Fibroblast of the aortic adventitia (primary cell): ENCODE measurements at regions not wholly inside any gene's neighbourhood (a gene's known extent, or its start where the extent isn't known, plus 50 kb on each side); places are given as distances from the start of the nearest gene placed in this dataset.

Experiments used
- DNase-seq: peaks from one replicate; pipeline ENCODE4 v3.0.0-alpha.2; 2010; ENCODE audit warnings: low read depth
- H3K4me3 ChIP-seq: 2 replicates; pipeline ENCODE4 v1.5.1; 2011; ENCODE audit warnings: low read depth, mild to moderate bottlenecking, control low read depth, low read length, moderate library complexity
- TF ChIP-seq, protein P1 (sequence below): IDR thresholded peaks from 2 replicates; pipeline ENCODE4 v1.5.1; 2011; ENCODE audit warnings: mild to moderate bottlenecking, low read length, control low read depth, inconsistent platforms; ENCODE audit not compliant: insufficient read depth

DNA sequence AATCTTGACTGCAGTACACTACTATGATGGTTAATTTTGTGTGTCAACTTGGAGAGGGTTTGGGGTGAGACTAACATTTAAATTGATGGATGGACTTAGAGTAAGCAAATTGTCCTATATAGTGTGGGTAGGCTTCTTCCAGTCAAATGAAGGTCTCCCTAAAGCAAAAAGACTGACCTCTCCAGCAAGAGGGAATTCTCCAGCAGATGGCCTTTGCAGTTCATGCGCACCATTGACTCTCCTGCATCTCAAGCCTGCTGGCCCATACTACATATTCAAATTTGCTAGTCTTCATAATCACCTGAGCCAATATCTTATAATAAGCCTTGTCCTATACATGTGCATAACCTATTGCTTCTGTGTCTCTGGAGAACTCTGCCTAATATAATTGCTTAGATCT, 260.2 kb downstream of the RERGL start:
- DNase-seq, result no peak
- no peak overlapping the region for H3K4me3 ChIP-seq
- TF ChIP-seq, protein P1, sequence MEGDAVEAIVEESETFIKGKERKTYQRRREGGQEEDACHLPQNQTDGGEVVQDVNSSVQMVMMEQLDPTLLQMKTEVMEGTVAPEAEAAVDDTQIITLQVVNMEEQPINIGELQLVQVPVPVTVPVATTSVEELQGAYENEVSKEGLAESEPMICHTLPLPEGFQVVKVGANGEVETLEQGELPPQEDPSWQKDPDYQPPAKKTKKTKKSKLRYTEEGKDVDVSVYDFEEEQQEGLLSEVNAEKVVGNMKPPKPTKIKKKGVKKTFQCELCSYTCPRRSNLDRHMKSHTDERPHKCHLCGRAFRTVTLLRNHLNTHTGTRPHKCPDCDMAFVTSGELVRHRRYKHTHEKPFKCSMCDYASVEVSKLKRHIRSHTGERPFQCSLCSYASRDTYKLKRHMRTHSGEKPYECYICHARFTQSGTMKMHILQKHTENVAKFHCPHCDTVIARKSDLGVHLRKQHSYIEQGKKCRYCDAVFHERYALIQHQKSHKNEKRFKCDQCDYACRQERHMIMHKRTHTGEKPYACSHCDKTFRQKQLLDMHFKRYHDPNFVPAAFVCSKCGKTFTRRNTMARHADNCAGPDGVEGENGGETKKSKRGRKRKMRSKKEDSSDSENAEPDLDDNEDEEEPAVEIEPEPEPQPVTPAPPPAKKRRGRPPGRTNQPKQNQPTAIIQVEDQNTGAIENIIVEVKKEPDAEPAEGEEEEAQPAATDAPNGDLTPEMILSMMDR, result no peak

DNA sequence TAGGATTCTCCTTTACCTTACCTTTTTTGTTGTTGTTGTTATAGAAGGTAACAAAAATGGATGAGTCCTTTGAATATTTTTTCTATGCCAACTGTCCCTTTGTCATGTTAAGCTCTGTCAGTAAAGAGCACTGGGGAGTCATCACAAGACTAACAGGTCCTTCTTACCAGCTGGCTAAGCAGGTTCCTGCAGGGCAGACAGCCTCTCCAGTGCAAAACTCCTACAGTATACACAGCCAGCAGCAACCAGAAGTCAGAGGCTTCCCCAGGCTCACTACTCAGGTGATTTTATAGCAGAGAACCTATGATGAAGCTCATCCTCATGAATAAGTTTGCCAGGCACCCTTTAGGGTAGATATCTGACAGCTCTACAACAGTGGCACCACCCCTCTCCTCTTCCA, 271.1 kb downstream of the RERGL start:
- TF ChIP-seq, protein P1, result no peak
- H3K4me3 ChIP-seq, result no peak overlapping the region
- no peak for DNase-seq

DNA sequence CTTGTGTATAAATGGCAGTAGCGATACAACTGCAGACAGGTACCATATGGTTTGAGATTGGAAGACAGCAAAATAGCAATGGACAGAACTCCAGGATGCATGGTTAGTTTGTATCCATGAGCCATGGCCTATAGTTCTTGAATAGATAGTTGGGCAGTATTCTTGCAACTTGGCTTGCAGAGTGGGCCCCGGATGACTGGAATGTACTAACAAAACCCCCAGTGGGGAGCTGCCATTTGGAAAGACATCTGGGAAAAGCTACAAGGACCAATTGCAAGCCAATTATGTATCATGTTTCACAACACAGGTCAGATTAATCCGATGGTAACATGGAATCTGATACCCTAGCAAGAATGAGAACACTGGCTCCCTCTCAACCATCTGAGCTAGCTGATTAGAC, 279.6 kb downstream of the RERGL start:
- TF ChIP-seq, protein P1, result no peak
- no peak overlapping the region for H3K4me3 ChIP-seq
- DNase-seq, result no peak

DNA sequence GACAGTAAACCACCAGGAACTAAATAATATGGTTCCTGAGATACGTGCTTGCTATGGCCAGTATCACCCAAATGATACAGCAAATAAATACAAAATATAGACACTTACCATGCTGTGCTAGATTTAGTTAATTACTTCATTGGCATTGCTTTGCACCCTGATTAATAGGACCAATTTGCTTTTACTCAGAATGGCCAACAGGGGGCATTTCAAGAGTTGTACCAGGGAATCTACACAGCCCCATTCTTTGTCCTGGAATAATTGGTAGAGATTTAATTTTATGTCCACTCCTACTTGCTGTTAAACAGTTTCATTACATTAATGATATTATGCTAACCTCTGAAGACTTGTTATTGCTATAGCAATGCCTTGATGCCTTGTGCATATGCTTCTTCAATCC, 280.8 kb downstream of the RERGL start:
- no peak overlapping the region for H3K4me3 ChIP-seq
- DNase-seq, result no peak
- TF ChIP-seq, protein P1, result no peak

DNA sequence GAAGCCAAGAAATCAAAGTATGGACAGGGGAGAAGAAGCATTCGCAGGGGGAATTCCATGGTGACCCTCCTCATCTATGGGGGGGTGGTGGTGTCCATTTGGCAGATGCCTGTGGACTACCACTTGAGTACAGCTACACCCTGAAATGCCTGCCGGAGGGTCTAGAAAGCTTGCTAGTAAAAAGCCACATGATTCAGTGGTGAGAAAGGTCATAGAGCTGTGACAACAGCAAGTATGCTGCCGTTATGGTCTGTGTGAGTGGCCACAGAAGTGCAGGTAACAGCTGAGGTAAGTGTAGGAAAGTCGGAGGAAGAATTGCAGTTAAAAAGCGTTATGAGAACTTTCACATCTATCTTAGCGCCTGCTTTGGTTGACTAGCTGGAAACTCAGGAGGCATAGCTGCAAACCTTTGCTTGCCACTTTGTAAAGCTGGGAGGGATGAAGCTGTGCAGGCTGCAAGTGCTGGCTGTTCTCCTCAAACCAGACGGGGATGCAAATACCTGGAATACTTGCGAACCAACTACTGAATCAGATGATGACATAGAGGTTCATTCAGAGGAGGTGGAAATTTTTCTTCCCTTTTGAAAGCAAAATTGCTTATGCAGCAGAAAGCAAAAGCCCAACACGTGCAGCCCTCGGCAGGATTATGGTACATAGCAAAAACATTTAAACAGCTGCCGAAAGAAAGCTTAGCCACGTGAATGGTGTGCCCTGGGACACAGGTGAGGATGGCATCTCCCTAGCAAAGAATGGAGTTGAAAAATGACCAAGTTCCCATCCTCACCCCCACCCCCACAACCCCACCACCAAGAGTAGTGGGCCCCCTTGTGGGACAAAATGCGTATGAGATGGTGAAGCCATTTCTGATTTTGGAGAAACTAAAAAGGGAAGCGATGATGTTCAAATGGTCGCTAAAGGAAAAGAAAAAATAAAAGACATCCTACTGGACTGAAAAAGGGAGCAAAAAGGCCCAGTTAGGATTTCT, 287.0 kb downstream of the RERGL start:
- TF ChIP-seq, protein P1, result no peak
- DNase-seq, result no peak
- H3K4me3 ChIP-seq, result no peak overlapping the region

DNA sequence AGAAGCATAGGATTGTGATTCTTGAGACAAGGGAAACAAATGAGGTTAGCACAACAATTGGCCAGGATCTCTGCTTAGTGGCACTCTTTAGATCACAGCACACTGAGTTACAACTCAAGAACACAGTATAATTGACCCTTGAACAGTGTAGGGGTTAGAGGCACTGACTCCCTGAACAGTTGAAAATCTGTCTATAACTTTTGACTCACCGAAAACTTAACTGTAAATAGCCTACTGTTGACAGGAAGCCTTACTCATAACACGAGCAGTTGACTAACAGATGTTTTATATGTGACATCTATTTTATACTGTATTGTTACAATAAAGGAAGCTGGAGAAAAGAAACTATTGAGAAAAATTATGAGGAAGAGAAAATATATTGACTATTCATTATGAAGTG, 296.1 kb downstream of the RERGL start:
- TF ChIP-seq, protein P1, result no peak
- no peak for DNase-seq
- H3K4me3 ChIP-seq, result no peak overlapping the region
